ENCODE measurements at regions not wholly inside any gene's neighbourhood (a gene's known extent, or its start where the extent isn't known, plus 50 kb on each side); places are given as distances from the start of the nearest gene placed in this dataset.

DNA sequence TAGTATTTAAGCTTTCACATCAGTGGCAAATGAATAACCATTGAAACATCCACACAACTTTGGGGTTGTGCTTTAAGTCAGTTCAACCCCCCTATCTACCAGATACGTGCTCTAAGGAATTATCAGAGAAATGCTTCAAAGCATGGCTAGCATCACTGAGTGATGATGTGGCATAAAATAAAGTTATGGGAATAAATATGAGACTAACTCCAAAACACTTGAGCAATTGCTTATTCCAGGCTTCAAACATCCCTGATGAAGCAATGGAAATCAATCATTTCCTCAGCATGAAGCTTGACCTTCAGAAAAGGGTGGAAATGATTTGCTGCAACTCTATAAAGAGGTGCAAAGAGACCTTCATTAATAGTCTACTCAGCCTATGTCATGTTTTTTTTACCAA, 292.0 kb upstream of the SMC2 start:
- Histone ChIP-seq H3K9ac (ENCODE audit: low read length) (no peak overlapping the region), H4K20me1 (ENCODE audit: insufficient read depth) (no peaks in the 10 kb centered on the region), H3K4me3 (replicated peaks in 1 of 2; ENCODE audit: low read depth in 1 of 2, low read length in 2 of 2) (no peak overlapping the region), H3K27me3 (ENCODE audit: insufficient read depth, low read length) (no peaks in the 10 kb centered on the region), H2AFZ (ENCODE audit: low read depth, low read length, poor library complexity, severe bottlenecking) (no peak overlapping the region), H3K79me2 (ENCODE audit: insufficient read depth, low read length) (no peaks in the 10 kb centered on the region), H3K36me3 (ENCODE audit: control insufficient read depth in 1 of 2, insufficient read depth in 2 of 2, low read length in 2 of 2) (no peaks in the 10 kb centered on the region), H3K27ac (ENCODE audit: low read depth, low read length) (no peak overlapping the region), H3K4me2 (ENCODE audit: low read length) (no peak overlapping the region), H3K9me2 (ENCODE audit: insufficient read depth) (no peaks in the 10 kb centered on the region), H3K9me3 (ENCODE audit: control insufficient read depth in 1 of 2, insufficient read depth in 1 of 2, low read depth in 1 of 2, low read length in 2 of 2) (peaks cover 0 to 8% of the 10 kb centered on the region in 2 experiments; a peak in 2 of 4 replicates), H3K4me1 (ENCODE audit: control insufficient read depth in 1 of 2, insufficient read depth in 2 of 2, low read length in 2 of 2) (no peaks in the 10 kb centered on the region)
- intact Hi-C loops (cut with micrococcal nuclease) = no loop called here
- ChIA-PET POLR2A (no interaction called here), CTCF (no interaction called here), RAD21 (ENCODE audit: low non-redundant PET in 1 of 2, low total read pairs in 2 of 2, uncharacterized antibody in 2 of 2, unreplicated experiment in 2 of 2) (no interaction called here)
- no peak for ATAC-seq
- TF ChIP-seq, protein P1, sequence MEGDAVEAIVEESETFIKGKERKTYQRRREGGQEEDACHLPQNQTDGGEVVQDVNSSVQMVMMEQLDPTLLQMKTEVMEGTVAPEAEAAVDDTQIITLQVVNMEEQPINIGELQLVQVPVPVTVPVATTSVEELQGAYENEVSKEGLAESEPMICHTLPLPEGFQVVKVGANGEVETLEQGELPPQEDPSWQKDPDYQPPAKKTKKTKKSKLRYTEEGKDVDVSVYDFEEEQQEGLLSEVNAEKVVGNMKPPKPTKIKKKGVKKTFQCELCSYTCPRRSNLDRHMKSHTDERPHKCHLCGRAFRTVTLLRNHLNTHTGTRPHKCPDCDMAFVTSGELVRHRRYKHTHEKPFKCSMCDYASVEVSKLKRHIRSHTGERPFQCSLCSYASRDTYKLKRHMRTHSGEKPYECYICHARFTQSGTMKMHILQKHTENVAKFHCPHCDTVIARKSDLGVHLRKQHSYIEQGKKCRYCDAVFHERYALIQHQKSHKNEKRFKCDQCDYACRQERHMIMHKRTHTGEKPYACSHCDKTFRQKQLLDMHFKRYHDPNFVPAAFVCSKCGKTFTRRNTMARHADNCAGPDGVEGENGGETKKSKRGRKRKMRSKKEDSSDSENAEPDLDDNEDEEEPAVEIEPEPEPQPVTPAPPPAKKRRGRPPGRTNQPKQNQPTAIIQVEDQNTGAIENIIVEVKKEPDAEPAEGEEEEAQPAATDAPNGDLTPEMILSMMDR (IDR thresholded peaks at IDR 0.05 in 2 of 3, conservative IDR thresholded peaks at IDR 0.05 in 1 of 3; ENCODE audit: borderline replicate concordance in 1 of 3, insufficient read depth in 1 of 3, low read depth in 2 of 3, low read length in 2 of 3) = no peak
- TF ChIP-seq ELF1 (IDR thresholded peaks at IDR 0.05; ENCODE audit: borderline replicate concordance, low read depth) = no peak
- BruUV-seq (replicated peaks) = no TSS peak
- no peak for DNase-seq (ENCODE audit: low read depth, low spot score)

DNA sequence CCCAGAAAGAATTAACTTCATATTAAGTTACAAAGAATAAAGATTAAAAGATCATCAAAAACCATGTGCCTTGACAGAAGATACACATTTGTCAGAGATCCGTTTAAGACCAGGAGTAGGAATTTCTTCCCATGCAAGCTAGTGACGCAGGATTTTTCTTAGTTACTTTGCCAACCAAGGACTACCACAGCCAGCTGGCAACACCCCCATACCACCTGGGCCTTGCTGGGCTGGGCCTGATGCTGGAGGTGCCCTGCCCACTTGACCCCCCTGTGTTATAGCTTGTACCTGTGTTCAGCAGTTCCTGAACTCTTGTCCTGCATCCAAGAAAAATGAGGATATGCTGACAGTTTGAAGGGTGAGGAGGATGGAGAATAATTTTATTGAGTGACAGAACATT, 290.9 kb upstream of the SMC2 start:
- Histone ChIP-seq H3K4me2 (ENCODE audit: low read length) (no peak overlapping the region), H3K4me3 (replicated peaks in 1 of 2; ENCODE audit: low read depth in 1 of 2, low read length in 2 of 2) (no peak overlapping the region), H3K27ac (ENCODE audit: low read depth, low read length) (no peak overlapping the region), H3K36me3 (ENCODE audit: control insufficient read depth in 1 of 2, insufficient read depth in 2 of 2, low read length in 2 of 2) (no peaks in the 10 kb centered on the region), H3K9me3 (ENCODE audit: control insufficient read depth in 1 of 2, insufficient read depth in 1 of 2, low read depth in 1 of 2, low read length in 2 of 2) (peaks cover 0 to 8% of the 10 kb centered on the region in 2 experiments; a peak in 2 of 4 replicates), H3K9ac (ENCODE audit: low read length) (no peak overlapping the region), H3K4me1 (ENCODE audit: control insufficient read depth in 1 of 2, insufficient read depth in 2 of 2, low read length in 2 of 2) (no peaks in the 10 kb centered on the region), H3K79me2 (ENCODE audit: insufficient read depth, low read length) (no peaks in the 10 kb centered on the region), H2AFZ (ENCODE audit: low read depth, low read length, poor library complexity, severe bottlenecking) (no peak overlapping the region), H3K9me2 (ENCODE audit: insufficient read depth) (no peaks in the 10 kb centered on the region), H3K27me3 (ENCODE audit: insufficient read depth, low read length) (no peaks in the 10 kb centered on the region), H4K20me1 (ENCODE audit: insufficient read depth) (no peaks in the 10 kb centered on the region)
- no TSS peak for BruUV-seq (replicated peaks)
- no peak for ATAC-seq
- DNase-seq (ENCODE audit: low read depth, low spot score) = no peak
- ChIA-PET POLR2A (no interaction called here), CTCF (no interaction called here), RAD21 (ENCODE audit: low non-redundant PET in 1 of 2, low total read pairs in 2 of 2, uncharacterized antibody in 2 of 2, unreplicated experiment in 2 of 2) (no interaction called here)
- intact Hi-C loops (cut with micrococcal nuclease) = no loop called here
- TF ChIP-seq CBX3 (IDR thresholded peaks at IDR 0.05; ENCODE audit: low read depth) (no peak), EZH2phosphoT487 (IDR thresholded peaks at IDR 0.05; ENCODE audit: borderline replicate concordance) (no peak), RAD21 (IDR thresholded peaks at IDR 0.05; ENCODE audit: low read depth) (no peak), FOSL1 (IDR thresholded peaks at IDR 0.05; ENCODE audit: low read depth) (no peak), EZH2 (IDR thresholded peaks at IDR 0.05) (no peak), JUND (IDR thresholded peaks at IDR 0.05) (no peak), POLR2A (IDR thresholded peaks at IDR 0.05; ENCODE audit: borderline replicate concordance, extremely low read depth, insufficient read depth, insufficient read length) (no peak)
- TF ChIP-seq, protein P2, sequence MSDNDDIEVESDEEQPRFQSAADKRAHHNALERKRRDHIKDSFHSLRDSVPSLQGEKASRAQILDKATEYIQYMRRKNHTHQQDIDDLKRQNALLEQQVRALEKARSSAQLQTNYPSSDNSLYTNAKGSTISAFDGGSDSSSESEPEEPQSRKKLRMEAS (IDR thresholded peaks at IDR 0.05) = no peak
